ENCODE measurements at regions not wholly inside any gene's neighbourhood (a gene's known extent, or its start where the extent isn't known, plus 50 kb on each side); places are given as distances from the start of the nearest gene placed in this dataset.

DNA sequence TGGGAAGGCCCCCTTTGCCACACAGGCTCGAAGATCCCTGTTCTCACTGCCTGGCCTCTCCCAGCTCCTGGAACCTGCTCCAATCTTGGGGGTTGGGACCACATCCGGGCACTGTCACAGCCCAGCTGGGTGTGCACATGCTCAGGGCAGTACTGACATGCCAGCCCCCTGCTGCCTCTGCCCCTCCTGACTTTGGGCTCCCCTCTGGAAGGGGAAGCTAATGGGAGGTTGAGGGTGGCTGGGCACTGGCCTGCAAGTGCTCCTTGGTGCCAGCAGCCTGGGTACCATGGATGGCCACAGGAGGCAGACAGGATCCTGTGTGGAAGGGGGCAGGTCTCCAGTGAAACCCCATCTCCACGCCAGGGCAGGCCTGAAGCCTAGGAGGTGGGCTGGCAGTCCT lies 126.1 kb upstream of the NOL4 start:
- no peak overlapping the region for H3K4me2 ChIP-seq (ENCODE audit: low read depth, low read length)
- no peaks in the 10 kb centered on the region for H3K36me3 ChIP-seq (replicated peaks; ENCODE audit: insufficient read depth, low read length)
- no peak overlapping the region for H3K9ac ChIP-seq (ENCODE audit: low read length)

GRCh38 chr18:34352385-34353163 lies 127.9 kb upstream of the NOL4 start:
- Histone ChIP-seq H4K20me1 (ENCODE audit: insufficient read depth, low read length) (no peaks in the 10 kb centered on the region), H3K9ac (ENCODE audit: low read length) (no peak overlapping the region), H3F3A (ENCODE audit: insufficient read depth, low read length) (no peaks in the 10 kb centered on the region), H3K79me2 (ENCODE audit: low read length) (no peaks in the 10 kb centered on the region), H3K9me2 (replicated peaks; ENCODE audit: insufficient read depth, low read length) (no peaks in the 10 kb centered on the region), H3K9me3 (replicated peaks; ENCODE audit: insufficient read depth, low read length) (no peaks in the 10 kb centered on the region), H3K4me1 (ENCODE audit: low read length) (no peaks in the 10 kb centered on the region), H2AFZ (ENCODE audit: low read length) (no peak overlapping the region), H3K36me3 (replicated peaks; ENCODE audit: insufficient read depth, low read length) (no peaks in the 10 kb centered on the region), H3K27ac (ENCODE audit: low read length) (no peak overlapping the region), H3K4me3 (ENCODE audit: low read length) (no peak overlapping the region), H3K27me3 (replicated peaks; ENCODE audit: insufficient read depth, low read length) (no peaks in the 10 kb centered on the region), H3K4me2 (ENCODE audit: low read depth, low read length) (no peak overlapping the region)
- DNase-seq = no peak
- TF ChIP-seq EZH2 (optimal IDR thresholded peaks at IDR 0.05; ENCODE audit: low read depth, low read length) (no peak), EZH2phosphoT487 (IDR thresholded peaks at IDR 0.05; ENCODE audit: low read length) (no peak)

More for the DNA sequence above, 126.1 kb upstream of the NOL4 start:
- H3K79me2 ChIP-seq (ENCODE audit: low read length) = no peaks in the 10 kb centered on the region
- TF ChIP-seq EZH2 (optimal IDR thresholded peaks at IDR 0.05; ENCODE audit: low read depth, low read length) = no peak
- TF ChIP-seq EZH2phosphoT487 (IDR thresholded peaks at IDR 0.05; ENCODE audit: low read length) = no peak
- TF ChIP-seq CTCF (IDR thresholded peaks at IDR 0.05; ENCODE audit: low read length) = no peak
- H3K4me3 ChIP-seq (ENCODE audit: low read length) = no peak overlapping the region
- no peaks in the 10 kb centered on the region for H3K4me1 ChIP-seq (ENCODE audit: low read length)
- H3K9me2 ChIP-seq (replicated peaks; ENCODE audit: insufficient read depth, low read length) = no peaks in the 10 kb centered on the region
- H3K27me3 ChIP-seq (replicated peaks; ENCODE audit: insufficient read depth, low read length) = no peaks in the 10 kb centered on the region
- DNase-seq = no peak
- no peaks in the 10 kb centered on the region for H3K9me3 ChIP-seq (replicated peaks; ENCODE audit: insufficient read depth, low read length)
- no peaks in the 10 kb centered on the region for H3F3A ChIP-seq (ENCODE audit: insufficient read depth, low read length)
- no peak overlapping the region for H3K27ac ChIP-seq (ENCODE audit: low read length)
- H2AFZ ChIP-seq (ENCODE audit: low read length) = no peak overlapping the region
- no peaks in the 10 kb centered on the region for H4K20me1 ChIP-seq (ENCODE audit: insufficient read depth, low read length)

DNA sequence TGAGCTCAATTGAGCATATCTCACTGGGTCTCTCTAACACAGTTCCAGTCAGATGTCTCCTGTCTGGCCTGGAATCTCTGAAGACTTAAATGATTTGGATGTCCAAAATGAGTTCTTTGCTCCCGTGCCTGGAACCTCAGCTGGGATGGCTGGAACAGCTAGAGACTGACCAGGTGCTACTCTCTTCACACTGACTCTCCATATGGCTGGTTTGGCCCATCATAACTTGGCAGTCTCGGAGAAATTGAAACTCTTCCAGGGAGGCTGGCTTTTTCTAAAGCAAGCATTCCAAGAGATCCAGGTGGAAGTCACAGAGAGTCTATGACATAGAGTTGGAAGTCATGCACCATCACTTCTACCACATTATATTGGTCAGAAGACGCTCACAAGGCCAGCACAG lies 129.6 kb upstream of the NOL4 start:
- TF ChIP-seq EZH2 (optimal IDR thresholded peaks at IDR 0.05; ENCODE audit: low read depth, low read length) (no peak), EZH2phosphoT487 (IDR thresholded peaks at IDR 0.05; ENCODE audit: low read length) (no peak), CTCF (IDR thresholded peaks at IDR 0.05; ENCODE audit: low read length) (no peak)
- Histone ChIP-seq H3K9me2 (replicated peaks; ENCODE audit: insufficient read depth, low read length) (no peaks in the 10 kb centered on the region), H3K36me3 (replicated peaks; ENCODE audit: insufficient read depth, low read length) (no peaks in the 10 kb centered on the region)

DNA sequence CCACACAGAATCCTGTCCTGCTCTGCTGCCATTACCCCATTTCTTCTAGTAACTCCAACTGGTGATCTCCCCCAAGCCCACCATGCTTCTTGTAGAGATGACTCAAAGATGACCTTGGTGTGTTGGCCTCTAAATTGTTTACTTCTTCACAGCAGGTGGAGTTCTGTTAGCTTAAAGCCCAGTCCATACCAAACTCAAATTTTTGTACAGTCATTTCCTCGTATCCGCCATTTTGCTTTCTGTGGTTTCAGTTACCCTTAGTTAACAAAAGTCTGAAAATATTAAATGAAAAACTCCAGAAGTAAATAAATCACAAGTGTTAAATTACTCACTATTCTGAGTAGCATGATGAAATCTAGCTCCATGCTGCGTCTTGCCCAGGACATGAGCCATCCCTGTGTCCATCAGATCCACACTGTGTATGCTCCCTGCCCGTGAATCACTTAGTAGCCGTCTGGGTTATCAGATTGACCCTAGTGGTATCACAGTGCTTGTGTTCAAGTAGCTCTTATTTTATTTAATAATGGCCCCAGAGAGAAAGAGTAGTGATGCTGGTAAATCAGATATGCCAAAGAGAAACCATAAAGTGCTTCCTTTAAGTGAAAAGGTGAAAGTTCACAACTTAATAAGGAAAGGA lies 133.3 kb upstream of the NOL4 start:
- DNase-seq = no peak
- H4K20me1 ChIP-seq (ENCODE audit: insufficient read depth, low read length) = no peaks in the 10 kb centered on the region
- H2AFZ ChIP-seq (ENCODE audit: low read length) = no peak overlapping the region
- H3K4me2 ChIP-seq (ENCODE audit: low read depth, low read length) = no peak overlapping the region
- H3K27me3 ChIP-seq (replicated peaks; ENCODE audit: insufficient read depth, low read length) = no peaks in the 10 kb centered on the region
- no peak overlapping the region for H3K27ac ChIP-seq (ENCODE audit: low read length)
- no peak overlapping the region for H3K9ac ChIP-seq (ENCODE audit: low read length)
- H3K9me3 ChIP-seq (replicated peaks; ENCODE audit: insufficient read depth, low read length) = no peaks in the 10 kb centered on the region
- no peaks in the 10 kb centered on the region for H3F3A ChIP-seq (ENCODE audit: insufficient read depth, low read length)
- H3K4me3 ChIP-seq (ENCODE audit: low read length) = no peak overlapping the region
- H3K79me2 ChIP-seq (ENCODE audit: low read length) = no peaks in the 10 kb centered on the region
- no peaks in the 10 kb centered on the region for H3K4me1 ChIP-seq (ENCODE audit: low read length)
- no peak for TF ChIP-seq EZH2phosphoT487 (IDR thresholded peaks at IDR 0.05; ENCODE audit: low read length)
- no peak for TF ChIP-seq CTCF (IDR thresholded peaks at IDR 0.05; ENCODE audit: low read length)
- no peak for TF ChIP-seq EZH2 (optimal IDR thresholded peaks at IDR 0.05; ENCODE audit: low read depth, low read length)
- H3K36me3 ChIP-seq (replicated peaks; ENCODE audit: insufficient read depth, low read length) = no peaks in the 10 kb centered on the region
- H3K9me2 ChIP-seq (replicated peaks; ENCODE audit: insufficient read depth, low read length) = no peaks in the 10 kb centered on the region

More for the DNA sequence above, 129.6 kb upstream of the NOL4 start:
- Histone ChIP-seq H3K4me3 (ENCODE audit: low read length) (no peak overlapping the region), H2AFZ (ENCODE audit: low read length) (no peak overlapping the region), H3K4me1 (ENCODE audit: low read length) (no peaks in the 10 kb centered on the region), H3K27ac (ENCODE audit: low read length) (no peak overlapping the region), H3K27me3 (replicated peaks; ENCODE audit: insufficient read depth, low read length) (no peaks in the 10 kb centered on the region), H3K4me2 (ENCODE audit: low read depth, low read length) (no peak overlapping the region), H3K9ac (ENCODE audit: low read length) (no peak overlapping the region), H3F3A (ENCODE audit: insufficient read depth, low read length) (no peaks in the 10 kb centered on the region), H3K9me3 (replicated peaks; ENCODE audit: insufficient read depth, low read length) (no peaks in the 10 kb centered on the region), H3K79me2 (ENCODE audit: low read length) (no peaks in the 10 kb centered on the region), H4K20me1 (ENCODE audit: insufficient read depth, low read length) (no peaks in the 10 kb centered on the region)
- DNase-seq = no peak

Measured in MM.1S (cell line).